Mesendoderm (in vitro differentiated cells): ENCODE measurements at regions not wholly inside any gene's neighbourhood (a gene's known extent, or its start where the extent isn't known, plus 50 kb on each side); places are given as distances from the start of the nearest gene placed in this dataset.

ENCODE experiments used
- DNase-seq: peaks from one replicate; pipeline ENCODE4 v3.0.0; 2013
- H2AK5ac ChIP-seq: 2 replicates; pipeline ENCODE4 v1.6.1; 2013; ENCODE audit warnings: low read length, inconsistent platforms
- H2BK120ac ChIP-seq: 2 replicates; pipeline ENCODE4 v1.6.1; 2013; ENCODE audit warnings: low read depth, mild to moderate bottlenecking, low read length, moderate library complexity, mixed read lengths
- H2BK15ac ChIP-seq: replicated peaks from 2 replicates; pipeline ENCODE4 v1.6.1; 2013; ENCODE audit warnings: low read depth, mild to moderate bottlenecking, moderate library complexity
- H2BK5ac ChIP-seq: 2 replicates; pipeline ENCODE4 v1.6.1; 2013; ENCODE audit warnings: low read length, inconsistent platforms
- H3K18ac ChIP-seq: 2 replicates; pipeline ENCODE4 v1.6.1; 2013; ENCODE audit warnings: mild to moderate bottlenecking, low read length, mixed read lengths
- H3K23ac ChIP-seq: one replicate; pipeline ENCODE4 v1.6.1; 2013; ENCODE audit warnings: low read length
- H3K27ac ChIP-seq: 2 replicates; pipeline ENCODE4 v1.5.1; 2013; ENCODE audit warnings: low read depth, mild to moderate bottlenecking, inconsistent platforms, low read length, moderate library complexity
- H3K27me3 ChIP-seq: 2 replicates; pipeline ENCODE4 v1.6.1; 2013; ENCODE audit warnings: low read length, control low read depth, mild to moderate bottlenecking, inconsistent platforms; ENCODE audit not compliant: insufficient read depth, poor library complexity
- H3K36me3 ChIP-seq: 2 replicates; pipeline ENCODE4 v1.6.1; 2013; ENCODE audit warnings: low read length, inconsistent platforms; ENCODE audit not compliant: control insufficient read depth, insufficient read depth
- H3K4ac ChIP-seq: one replicate; pipeline ENCODE4 v1.6.1; 2013; ENCODE audit warnings: low read depth, mild to moderate bottlenecking, low read length, moderate library complexity
- H3K4me1 ChIP-seq: 2 replicates; pipeline ENCODE4 v1.6.1; 2013; ENCODE audit warnings: low read depth, low read length, inconsistent platforms; ENCODE audit not compliant: control insufficient read depth
- H3K4me2 ChIP-seq: 2 replicates; pipeline ENCODE4 v1.6.1; 2013; ENCODE audit warnings: low read length
- H3K4me3 ChIP-seq: 2 replicates; pipeline ENCODE4 v1.5.1; 2013; ENCODE audit warnings: mild to moderate bottlenecking, low read length
- H3K56ac ChIP-seq: one replicate; pipeline ENCODE4 v1.6.1; 2013; ENCODE audit warnings: low read length
- H3K79me1 ChIP-seq: 2 replicates; pipeline ENCODE4 v1.6.1; 2013; ENCODE audit warnings: low read length, inconsistent platforms
- H3K79me2 ChIP-seq: 2 replicates; pipeline ENCODE4 v1.6.1; 2013; ENCODE audit warnings: mild to moderate bottlenecking, low read length; ENCODE audit not compliant: control insufficient read depth, insufficient read depth
- H3K9ac ChIP-seq: 2 replicates; pipeline ENCODE4 v1.6.1; 2013; ENCODE audit warnings: low read length, inconsistent platforms
- H4K5ac ChIP-seq: one replicate; pipeline ENCODE4 v1.6.1; 2013; ENCODE audit warnings: low read length
- H4K8ac ChIP-seq: one replicate; pipeline ENCODE4 v1.6.1; 2013; ENCODE audit warnings: low read depth, mild to moderate bottlenecking, control low read depth, low read length, moderate library complexity
- WGBS: extraction: QIAGEN DNeasy Blood & Tissue Kit; methylation state at CpG from one replicate; pipeline ENCODE4 v1.1.7; 2013; ENCODE audit warnings: low lambda C conversion rate, missing lambda C conversion rate; ENCODE audit not compliant: insufficient coverage; ENCODE audit errors: extremely low coverage; 5-methylcytosine and 5-hydroxymethylcytosine counted together

DNA sequence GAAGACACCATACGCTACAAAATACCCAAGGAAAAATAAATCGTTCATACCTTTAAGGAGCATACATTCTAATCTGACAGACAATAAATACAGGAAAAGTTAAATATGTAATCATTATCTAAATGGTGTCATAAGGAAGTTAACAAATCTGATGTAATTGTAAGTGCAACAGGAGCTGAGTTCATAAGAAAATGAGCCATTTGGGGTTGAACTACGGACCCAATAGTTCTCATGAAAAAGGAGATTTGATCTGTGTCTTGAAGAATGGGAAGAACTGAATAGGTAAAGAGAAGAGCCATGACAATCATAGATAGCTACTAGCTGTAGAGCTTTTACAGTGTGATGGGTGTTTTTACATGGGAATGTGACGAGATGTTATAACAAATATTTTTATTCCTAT lies 175.6 kb downstream of the ANKRD50 start:
- Histone ChIP-seq H3K27ac (no peak overlapping the region), H3K4me3 (no peak overlapping the region), H2BK120ac (no peak overlapping the region), H3K4ac (no peak overlapping the region), H3K4me2 (no peak overlapping the region), H3K9ac (no peak overlapping the region), H2BK15ac (no peak overlapping the region), H3K56ac (no peak overlapping the region), H3K4me1 (no peaks in the 10 kb centered on the region), H3K23ac (no peak overlapping the region), H3K79me2 (no peaks in the 10 kb centered on the region), H3K36me3 (no peaks in the 10 kb centered on the region), H3K79me1 (no peaks in the 10 kb centered on the region), H4K8ac (no peak overlapping the region), H2AK5ac (no peak overlapping the region), H3K27me3 (no peaks in the 10 kb centered on the region), H3K18ac (no peak overlapping the region), H4K5ac (no peak overlapping the region), H2BK5ac (no peak overlapping the region)
- no CpG with 5 or more reads among the region's 4 CpGs for WGBS
- DNase-seq, result no peak

DNA sequence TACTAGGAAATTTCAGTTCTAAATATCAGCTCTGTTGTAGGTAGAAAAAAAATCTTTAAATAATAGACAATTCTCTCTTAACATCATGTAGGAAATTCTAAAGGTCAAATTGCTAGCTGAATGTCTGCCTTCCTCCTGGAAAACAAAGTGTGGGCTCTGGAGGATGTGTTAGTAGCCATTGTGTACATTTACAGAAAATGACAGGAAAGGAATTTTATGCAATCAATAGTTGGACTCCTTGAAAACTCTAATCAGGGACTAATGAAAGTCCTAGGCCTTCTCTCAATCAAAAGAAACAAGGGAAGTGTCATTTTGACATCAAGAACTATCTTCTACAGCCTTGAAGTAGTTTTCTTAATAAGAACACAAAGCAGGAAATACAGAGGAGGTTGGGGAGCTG lies 174.6 kb downstream of the ANKRD50 start:
- Histone ChIP-seq H3K4me2 (no peak overlapping the region), H3K4ac (no peak overlapping the region), H3K4me3 (no peak overlapping the region), H3K18ac (no peak overlapping the region), H2BK15ac (no peak overlapping the region), H3K79me1 (no peaks in the 10 kb centered on the region), H3K56ac (no peak overlapping the region), H2AK5ac (no peak overlapping the region), H3K9ac (no peak overlapping the region), H4K5ac (no peak overlapping the region), H3K4me1 (no peaks in the 10 kb centered on the region), H2BK5ac (no peak overlapping the region), H3K27ac (no peak overlapping the region), H3K79me2 (no peaks in the 10 kb centered on the region), H3K23ac (no peak overlapping the region), H4K8ac (no peak overlapping the region), H3K36me3 (no peaks in the 10 kb centered on the region), H2BK120ac (no peak overlapping the region), H3K27me3 (no peaks in the 10 kb centered on the region)
- no peak for DNase-seq

DNA sequence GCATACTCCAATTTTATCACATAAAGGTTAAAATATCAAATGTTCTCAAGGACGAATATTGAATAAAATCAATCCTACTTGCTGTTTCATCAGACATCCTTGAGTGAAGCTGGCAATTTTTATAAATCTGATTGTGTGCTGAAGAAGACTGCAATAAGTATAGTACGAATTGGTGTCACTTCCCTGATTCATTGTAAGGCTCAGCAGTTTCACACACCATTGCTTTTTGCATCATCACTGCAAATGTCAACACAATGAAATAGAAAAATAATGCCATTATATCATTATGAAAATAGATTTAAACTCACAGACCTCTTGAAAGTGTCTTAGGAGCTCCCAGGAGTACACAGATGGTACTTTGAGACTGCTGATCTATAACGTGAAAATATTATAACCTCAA lies 172.5 kb downstream of the ANKRD50 start:
- Histone ChIP-seq H3K4me2 (no peak overlapping the region), H2BK120ac (no peak overlapping the region), H3K4me1 (no peaks in the 10 kb centered on the region), H3K23ac (no peak overlapping the region), H4K8ac (no peak overlapping the region), H3K36me3 (no peaks in the 10 kb centered on the region), H3K27me3 (no peaks in the 10 kb centered on the region), H3K79me1 (no peaks in the 10 kb centered on the region), H3K56ac (no peak overlapping the region), H2BK15ac (no peak overlapping the region), H3K18ac (no peak overlapping the region), H3K4me3 (no peak overlapping the region), H2AK5ac (no peak overlapping the region), H3K79me2 (no peaks in the 10 kb centered on the region), H3K27ac (no peak overlapping the region), H2BK5ac (no peak overlapping the region), H3K9ac (no peak overlapping the region), H4K5ac (no peak overlapping the region), H3K4ac (no peak overlapping the region)
- WGBS, result no CpG with 5 or more reads among the region's 3 CpGs
- no peak for DNase-seq

DNA sequence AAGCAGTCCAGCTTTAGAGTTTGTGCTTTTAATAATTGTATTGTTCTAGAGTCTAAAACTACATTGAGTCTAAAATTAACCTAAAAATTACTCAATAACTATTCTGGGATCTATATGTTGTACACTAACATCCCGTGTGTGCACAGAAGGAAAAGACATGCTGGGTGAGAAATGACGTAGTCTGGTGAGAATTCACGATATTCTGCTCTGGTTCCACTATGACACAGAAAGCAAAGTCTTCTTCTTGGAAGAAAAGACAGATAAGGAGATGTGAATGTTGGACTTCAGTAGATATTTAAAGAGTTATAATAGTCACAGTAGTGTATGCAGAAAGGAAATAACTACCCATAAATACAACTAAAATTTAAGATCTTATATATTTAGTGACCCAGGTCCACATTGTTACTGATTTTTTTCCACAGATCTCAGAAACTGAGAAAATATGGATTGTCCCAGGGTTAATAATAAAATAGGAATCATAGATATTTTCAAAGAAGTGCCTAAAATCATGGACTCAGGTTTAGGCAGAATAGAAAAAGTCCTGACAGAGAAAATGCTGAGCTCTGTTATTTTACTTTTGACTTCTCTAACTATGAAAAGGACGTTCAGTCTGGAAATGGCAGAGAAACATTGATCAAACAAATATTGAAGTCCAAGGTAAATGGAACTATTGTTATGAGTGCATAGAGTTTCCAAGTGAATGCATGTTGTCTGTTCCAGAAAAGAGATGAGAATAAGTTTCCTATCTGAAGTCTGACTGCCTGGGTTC lies 170.7 kb downstream of the ANKRD50 start:
- H3K9ac ChIP-seq, result no peak overlapping the region
- H3K23ac ChIP-seq, result no peak overlapping the region
- H3K4me3 ChIP-seq, result no peak overlapping the region
- no peaks in the 10 kb centered on the region for H3K36me3 ChIP-seq
- no peak overlapping the region for H2AK5ac ChIP-seq
- H3K79me1 ChIP-seq, result no peaks in the 10 kb centered on the region
- no peak overlapping the region for H3K18ac ChIP-seq
- no peak overlapping the region for H4K8ac ChIP-seq
- H3K56ac ChIP-seq, result no peak overlapping the region
- no peak overlapping the region for H3K27ac ChIP-seq
- H3K27me3 ChIP-seq, result no peaks in the 10 kb centered on the region
- no peaks in the 10 kb centered on the region for H3K4me1 ChIP-seq
- no peak overlapping the region for H2BK5ac ChIP-seq
- H3K4me2 ChIP-seq, result no peak overlapping the region
- no CpG with 5 or more reads among the region's 4 CpGs for WGBS
- no peaks in the 10 kb centered on the region for H3K79me2 ChIP-seq
- H2BK15ac ChIP-seq, result no peak overlapping the region
- no peak overlapping the region for H4K5ac ChIP-seq
- H3K4ac ChIP-seq, result no peak overlapping the region
- no peak overlapping the region for H2BK120ac ChIP-seq
- DNase-seq, result no peak

DNA sequence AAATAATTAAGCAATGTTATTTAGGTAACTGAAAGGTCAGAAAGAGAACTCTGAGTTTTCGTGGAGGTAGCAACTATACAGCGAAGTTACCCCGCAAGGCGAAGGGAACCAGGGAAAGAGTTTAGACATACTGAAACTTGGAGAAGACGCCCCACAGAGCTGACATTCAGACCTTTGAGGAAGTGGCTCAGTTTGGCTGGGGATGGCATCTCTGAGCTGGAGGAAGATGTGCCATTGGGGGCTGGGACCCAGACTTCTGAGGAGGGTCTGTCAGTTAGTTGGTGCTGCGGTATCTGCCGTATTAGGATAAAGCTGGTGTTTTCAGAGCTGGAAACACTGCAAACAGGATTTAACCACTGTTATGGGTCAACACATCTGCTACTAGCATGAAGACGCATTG lies 156.6 kb downstream of the ANKRD50 start:
- Histone ChIP-seq H2AK5ac (no peak overlapping the region), H3K9ac (no peak overlapping the region), H3K56ac (no peak overlapping the region), H2BK120ac (no peak overlapping the region), H4K8ac (no peak overlapping the region), H3K4me3 (no peak overlapping the region), H4K5ac (no peak overlapping the region), H3K27ac (no peak overlapping the region), H3K4me1 (no peaks in the 10 kb centered on the region), H3K79me2 (no peaks in the 10 kb centered on the region), H3K23ac (no peak overlapping the region), H3K27me3 (no peaks in the 10 kb centered on the region), H3K79me1 (no peaks in the 10 kb centered on the region), H3K36me3 (no peaks in the 10 kb centered on the region), H3K4me2 (no peak overlapping the region), H3K18ac (no peak overlapping the region), H3K4ac (no peak overlapping the region), H2BK15ac (no peak overlapping the region), H2BK5ac (no peak overlapping the region)
- no peak for DNase-seq
- WGBS, result no CpG with 5 or more reads among the region's 8 CpGs

DNA sequence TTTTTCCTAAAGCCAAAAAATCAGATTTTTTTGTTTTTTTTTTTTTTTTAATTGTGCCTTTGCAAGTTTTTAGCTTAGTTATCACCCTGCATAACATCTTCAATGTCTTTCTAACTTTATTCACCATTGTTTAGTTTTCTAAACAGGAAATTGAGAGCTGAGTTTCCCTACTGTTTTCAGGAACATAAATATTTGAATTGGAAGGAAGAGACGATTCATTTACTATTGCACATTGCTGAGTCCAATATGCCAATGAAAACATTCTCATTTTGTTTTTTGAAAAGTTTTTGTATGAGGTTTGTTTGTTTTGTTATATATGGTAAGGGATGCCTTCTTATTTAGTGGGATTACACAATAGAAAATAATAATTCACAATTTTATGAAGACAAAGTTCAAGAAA lies 148.4 kb downstream of the ANKRD50 start:
- Histone ChIP-seq H3K36me3 (no peaks in the 10 kb centered on the region), H4K5ac (no peak overlapping the region), H3K23ac (no peak overlapping the region), H3K4me1 (no peaks in the 10 kb centered on the region), H3K4me3 (no peak overlapping the region), H3K79me1 (no peaks in the 10 kb centered on the region), H3K56ac (no peak overlapping the region), H2BK15ac (no peak overlapping the region), H2AK5ac (no peak overlapping the region), H3K27ac (no peak overlapping the region), H3K9ac (no peak overlapping the region), H4K8ac (no peak overlapping the region), H2BK5ac (no peak overlapping the region), H3K4me2 (no peak overlapping the region), H2BK120ac (no peak overlapping the region), H3K18ac (no peak overlapping the region), H3K27me3 (no peaks in the 10 kb centered on the region), H3K4ac (no peak overlapping the region), H3K79me2 (no peaks in the 10 kb centered on the region)
- DNase-seq, result no peak
- WGBS, result no CpG with 5 or more reads among the region's 1 CpG
